ENCODE measurements at regions not wholly inside any gene's neighbourhood (a gene's known extent, or its start where the extent isn't known, plus 50 kb on each side); places are given as distances from the start of the nearest gene placed in this dataset.
"Not testable (repeated sequence)": the region's sequence is repeated elsewhere in the genome, so short reads cannot be mapped to it uniquely, and the experiment has no call there.

DNA sequence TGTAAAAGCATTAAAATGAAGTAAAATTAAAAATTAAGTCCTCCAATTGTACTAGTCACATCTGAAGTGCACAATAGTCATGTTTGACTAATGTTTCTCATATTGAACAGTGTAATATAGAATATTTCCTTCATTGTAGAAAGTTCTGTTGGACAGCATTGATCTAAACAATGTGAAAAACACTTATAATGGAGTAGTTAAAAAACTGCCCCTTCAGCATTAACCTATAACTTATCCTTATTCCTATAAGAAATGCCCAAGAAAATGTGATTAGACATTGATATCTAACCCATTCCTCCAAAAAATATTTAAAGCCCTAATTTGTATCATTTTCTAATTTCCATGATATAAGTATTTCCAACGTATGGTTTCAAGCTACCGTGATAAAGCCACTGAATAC is 210.7 kb downstream of the RASSF9 start:
- Histone ChIP-seq H3K4me3 (no peak overlapping the region), H3K36me3 (ENCODE audit: insufficient read depth in 1 of 2, low read depth in 1 of 2) (no peaks in the 10 kb centered on the region), H3K27me3 (ENCODE audit: insufficient read depth in 3 of 3, low read length in 2 of 3) (no peaks in the 10 kb centered on the region), H3K27ac (no peak overlapping the region), H3K9me3 (no peaks in the 10 kb centered on the region), H3K4me1 (no peaks in the 10 kb centered on the region)
- TF ChIP-seq, protein P1, sequence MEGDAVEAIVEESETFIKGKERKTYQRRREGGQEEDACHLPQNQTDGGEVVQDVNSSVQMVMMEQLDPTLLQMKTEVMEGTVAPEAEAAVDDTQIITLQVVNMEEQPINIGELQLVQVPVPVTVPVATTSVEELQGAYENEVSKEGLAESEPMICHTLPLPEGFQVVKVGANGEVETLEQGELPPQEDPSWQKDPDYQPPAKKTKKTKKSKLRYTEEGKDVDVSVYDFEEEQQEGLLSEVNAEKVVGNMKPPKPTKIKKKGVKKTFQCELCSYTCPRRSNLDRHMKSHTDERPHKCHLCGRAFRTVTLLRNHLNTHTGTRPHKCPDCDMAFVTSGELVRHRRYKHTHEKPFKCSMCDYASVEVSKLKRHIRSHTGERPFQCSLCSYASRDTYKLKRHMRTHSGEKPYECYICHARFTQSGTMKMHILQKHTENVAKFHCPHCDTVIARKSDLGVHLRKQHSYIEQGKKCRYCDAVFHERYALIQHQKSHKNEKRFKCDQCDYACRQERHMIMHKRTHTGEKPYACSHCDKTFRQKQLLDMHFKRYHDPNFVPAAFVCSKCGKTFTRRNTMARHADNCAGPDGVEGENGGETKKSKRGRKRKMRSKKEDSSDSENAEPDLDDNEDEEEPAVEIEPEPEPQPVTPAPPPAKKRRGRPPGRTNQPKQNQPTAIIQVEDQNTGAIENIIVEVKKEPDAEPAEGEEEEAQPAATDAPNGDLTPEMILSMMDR (IDR thresholded peaks at IDR 0.05), result no peak
- no peak for DNase-seq
- ATAC-seq, result no peak
- 44 to 72% (median 67%) methylated on average over 2 of the region's 2 CpGs for WGBS, 3 donors
- intact Hi-C loops (cut with DNase I), result no loop called here

DNA sequence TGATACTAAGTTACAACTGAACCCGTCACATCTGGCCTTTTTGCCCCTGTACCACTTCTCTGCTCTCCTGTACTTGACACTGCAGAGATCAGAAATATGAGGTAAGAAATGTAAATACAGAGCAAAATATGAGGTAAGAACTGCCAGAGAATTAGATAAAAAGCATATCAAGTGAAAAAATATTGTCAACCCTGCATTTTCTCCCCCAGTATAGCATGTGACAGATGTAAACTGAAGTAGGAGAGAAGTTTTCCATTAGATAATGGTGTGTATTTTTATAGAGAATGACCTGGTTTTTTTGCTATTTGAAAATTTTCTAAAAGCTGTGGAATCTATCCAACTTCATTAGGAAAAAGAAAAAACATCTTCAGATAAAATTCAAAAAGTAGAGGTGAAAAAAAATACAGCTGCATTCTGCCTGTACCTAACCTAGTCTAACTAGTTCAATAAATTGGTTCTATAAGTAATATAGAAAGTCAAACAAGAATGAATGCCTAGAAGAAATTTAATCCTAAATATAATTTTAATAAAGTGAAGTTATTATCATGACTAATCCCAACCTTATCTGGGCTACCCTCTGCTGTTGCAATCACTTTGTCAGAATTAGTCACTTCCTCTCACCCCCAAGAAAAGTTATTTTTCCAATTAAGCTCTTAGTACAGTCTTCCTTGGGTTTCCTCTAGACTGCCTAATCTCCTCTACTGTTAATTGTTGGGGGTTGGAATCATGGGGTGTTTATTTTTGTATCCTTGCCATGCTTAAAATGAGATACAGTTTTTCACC is 210.0 kb downstream of the RASSF9 start:
- H3K36me3 ChIP-seq (ENCODE audit: insufficient read depth in 1 of 2, low read depth in 1 of 2), result no peaks in the 10 kb centered on the region
- H3K4me3 ChIP-seq, result no peak overlapping the region
- 75 to 92% (median 80%) methylated on average over 1 of the region's 1 CpG for WGBS, 3 donors
- no peaks in the 10 kb centered on the region for H3K9me3 ChIP-seq
- ATAC-seq (peak in 1 of 4 donors; percentile 35), DNase-seq (no peak)
- no peaks in the 10 kb centered on the region for H3K4me1 ChIP-seq
- TF ChIP-seq, protein P1 (IDR thresholded peaks at IDR 0.05), result no peak
- intact Hi-C loops (cut with DNase I), result no loop called here
- no peak overlapping the region for H3K27ac ChIP-seq
- H3K27me3 ChIP-seq (ENCODE audit: insufficient read depth in 3 of 3, low read length in 2 of 3), result no peaks in the 10 kb centered on the region

DNA sequence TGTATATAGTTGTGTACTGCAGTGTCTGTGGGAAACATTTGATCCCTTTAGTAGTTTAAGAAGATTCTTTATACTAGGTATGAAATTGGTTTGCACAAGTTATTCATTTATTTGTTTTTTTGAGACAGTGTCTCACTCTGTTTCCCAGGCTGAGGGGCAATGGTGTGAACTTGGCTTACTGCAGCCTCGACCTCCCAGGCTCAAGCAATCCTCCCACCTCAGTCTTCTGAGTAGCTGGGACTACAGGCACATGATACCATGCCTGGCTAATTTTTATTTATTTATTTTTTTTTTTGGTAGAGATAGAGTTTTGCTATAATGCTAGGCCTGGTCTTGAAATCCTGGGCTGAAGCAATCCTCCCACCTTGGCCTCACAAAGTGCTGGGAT is 209.4 kb downstream of the RASSF9 start:
- no peaks in the 10 kb centered on the region for H3K9me3 ChIP-seq
- TF ChIP-seq, protein P1 (IDR thresholded peaks at IDR 0.05), result no peak
- intact Hi-C loops (cut with DNase I), result no loop called here
- no peaks in the 10 kb centered on the region for H3K4me1 ChIP-seq
- 52 to 62% (median 56%) methylated on average over 1 of the region's 1 CpG for WGBS, 3 donors
- ATAC-seq (no peak), DNase-seq (no peak)
- H3K27me3 ChIP-seq (ENCODE audit: insufficient read depth in 3 of 3, low read length in 2 of 3), result no peaks in the 10 kb centered on the region
- no peak overlapping the region for H3K4me3 ChIP-seq
- H3K36me3 ChIP-seq (ENCODE audit: insufficient read depth in 1 of 2, low read depth in 1 of 2), result no peaks in the 10 kb centered on the region
- H3K27ac ChIP-seq, result no peak overlapping the region

DNA sequence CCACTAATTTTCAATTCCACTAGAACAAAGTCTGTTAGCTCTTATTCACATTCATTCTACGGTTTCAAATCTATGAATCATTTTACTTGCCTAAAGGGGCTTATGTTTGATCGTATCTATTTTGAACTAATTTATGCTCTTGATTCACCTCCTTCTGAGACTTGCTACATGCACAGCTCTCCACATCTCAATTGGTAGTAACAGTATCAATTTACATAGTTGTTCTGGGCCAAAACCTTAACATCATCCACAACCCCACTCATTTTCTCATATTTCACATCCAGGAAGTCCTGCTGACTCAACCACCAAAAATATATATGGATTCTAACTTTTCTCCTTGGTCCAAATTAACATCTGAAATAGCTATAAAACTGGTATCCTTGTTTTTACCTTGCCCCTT is 208.6 kb downstream of the RASSF9 start:
- WGBS, 3 donors, result 18 to 46% (median 30%) methylated on average over 2 of the region's 2 CpGs
- Histone ChIP-seq H3K4me1 (no peaks in the 10 kb centered on the region), H3K27ac (no peak overlapping the region), H3K27me3 (ENCODE audit: insufficient read depth in 3 of 3, low read length in 2 of 3) (no peaks in the 10 kb centered on the region), H3K36me3 (ENCODE audit: insufficient read depth in 1 of 2, low read depth in 1 of 2) (no peaks in the 10 kb centered on the region), H3K4me3 (no peak overlapping the region), H3K9me3 (no peaks in the 10 kb centered on the region)
- TF ChIP-seq, protein P1 (IDR thresholded peaks at IDR 0.05), result no peak
- no peak for DNase-seq
- ATAC-seq, result no peak
- intact Hi-C loops (cut with DNase I), result no loop called here

DNA sequence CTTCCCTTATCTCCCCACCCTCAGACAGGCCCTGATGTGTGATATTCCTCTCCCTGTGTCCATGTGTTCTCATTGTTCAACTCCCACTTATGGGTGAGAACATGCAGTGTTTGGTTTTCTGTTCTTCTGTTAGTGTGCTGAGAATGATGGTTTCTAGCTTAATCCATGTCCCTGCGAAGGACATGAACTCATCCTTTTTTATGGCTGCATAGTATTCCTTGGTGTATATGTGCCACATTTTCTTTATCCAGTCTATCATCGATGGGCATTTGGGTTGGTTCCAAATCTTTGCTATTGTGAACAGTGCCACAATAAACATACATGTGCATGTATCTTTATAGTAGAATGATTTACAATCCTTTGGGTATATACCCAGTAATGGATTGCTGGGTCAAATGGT is 207.6 kb downstream of the RASSF9 start:
- H3K36me3 ChIP-seq (ENCODE audit: insufficient read depth in 1 of 2, low read depth in 1 of 2); H3K4me3 ChIP-seq; DNase-seq; H3K27ac ChIP-seq; H3K9me3 ChIP-seq; intact Hi-C loops (cut with DNase I); ATAC-seq; H3K27me3 ChIP-seq (ENCODE audit: insufficient read depth in 3 of 3, low read length in 2 of 3); H3K4me1 ChIP-seq: not testable (repeated sequence)
- 92 to 97% (median 93%) methylated on average over 2 of the region's 2 CpGs for WGBS, 3 donors
